Cardiac septum (tissue), 1 donor: ENCODE measurements at regions not wholly inside any gene's neighbourhood (a gene's known extent, or its start where the extent isn't known, plus 50 kb on each side); places are given as distances from the start of the nearest gene placed in this dataset.

Experiments
- DNase-seq: peaks from one replicate; pipeline ENCODE4 v3.0.0-alpha.2; 2020; ENCODE audit warnings: low spot score
- intact Hi-C: fragments of 100-400 bp; cut with DNase I; formaldehyde crosslinking; loops from one replicate; pipeline ENCODE4 v1.14.0; 2022
- donor health status: DM: no; HTN: no; CAD: no.

- no peak for DNase-seq
- intact Hi-C loops = no loop called here
Measured at GRCh38 chr1:87830432-87830978, 501.8 kb downstream of the LMO4 start.

- intact Hi-C loops = no loop called here
- DNase-seq = no peak
Measured at GRCh38 chr1:87833166-87833565, 504.5 kb downstream of the LMO4 start.

- DNase-seq = no peak
- intact Hi-C loops = no loop called here
Measured at GRCh38 chr1:87834151-87834550, 505.5 kb downstream of the LMO4 start.

GRCh38 chr1:87834941-87835340 is 506.3 kb downstream of the LMO4 start:
- intact Hi-C loops = no loop called here
- DNase-seq = no peak

GRCh38 chr1:87840767-87841166 is 512.1 kb downstream of the LMO4 start:
- intact Hi-C loops = no loop called here
- DNase-seq = no peak

GRCh38 chr1:87841332-87841731 is 512.7 kb downstream of the LMO4 start:
- intact Hi-C loops = no loop called here
- DNase-seq = no peak

GRCh38 chr1:87842156-87842555 is 513.5 kb downstream of the LMO4 start:
- intact Hi-C loops = no loop called here
- no peak for DNase-seq

- no peak for DNase-seq
- intact Hi-C loops = no loop called here
Measured at GRCh38 chr1:87844251-87844650, 515.6 kb downstream of the LMO4 start.

- intact Hi-C loops = no loop called here
- no peak for DNase-seq
Measured at GRCh38 chr1:87851490-87851889, 522.8 kb downstream of the LMO4 start.

- intact Hi-C loops = no loop called here
- DNase-seq = no peak
Measured at GRCh38 chr1:87852410-87853161, 523.9 kb downstream of the LMO4 start.

GRCh38 chr1:87853576-87854351 is 525.1 kb downstream of the LMO4 start:
- DNase-seq = no peak
- intact Hi-C loops = no loop called here

GRCh38 chr1:87863317-87863716 is 534.6 kb downstream of the LMO4 start:
- intact Hi-C loops = no loop called here
- no peak for DNase-seq

- no peak for DNase-seq
Measured at GRCh38 chr1:87864676-87865075, 536.0 kb downstream of the LMO4 start.

GRCh38 chr1:87866416-87866815 is 537.7 kb downstream of the LMO4 start:
- intact Hi-C loops = no loop called here
- no peak for DNase-seq

More at GRCh38 chr1:87864676-87865075, 536.0 kb downstream of the LMO4 start:
- intact Hi-C loops = no loop called here

- intact Hi-C loops = no loop called here
- no peak for DNase-seq
Measured at GRCh38 chr1:87867626-87868025, 538.9 kb downstream of the LMO4 start.

- DNase-seq = no peak
- intact Hi-C loops = no loop called here
Measured at GRCh38 chr1:87869567-87869966, 540.9 kb downstream of the LMO4 start.

- intact Hi-C loops = no loop called here
- DNase-seq = no peak
Measured at GRCh38 chr1:87872189-87872588, 543.5 kb downstream of the LMO4 start.

GRCh38 chr1:87872692-87873091 is 544.0 kb downstream of the LMO4 start:
- intact Hi-C loops = no loop called here
- DNase-seq = no peak

- DNase-seq = no peak
- intact Hi-C loops = no loop called here
Measured at GRCh38 chr1:87878873-87879272, 550.2 kb downstream of the LMO4 start.

GRCh38 chr1:87880098-87880760 is 551.5 kb downstream of the LMO4 start:
- intact Hi-C loops = no loop called here

More at GRCh38 chr1:87880098-87880760, 551.5 kb downstream of the LMO4 start:
- DNase-seq = no peak
